ENCODE measurements at regions not wholly inside any gene's neighbourhood (a gene's known extent, or its start where the extent isn't known, plus 50 kb on each side); places are given as distances from the start of the nearest gene placed in this dataset.

DNA sequence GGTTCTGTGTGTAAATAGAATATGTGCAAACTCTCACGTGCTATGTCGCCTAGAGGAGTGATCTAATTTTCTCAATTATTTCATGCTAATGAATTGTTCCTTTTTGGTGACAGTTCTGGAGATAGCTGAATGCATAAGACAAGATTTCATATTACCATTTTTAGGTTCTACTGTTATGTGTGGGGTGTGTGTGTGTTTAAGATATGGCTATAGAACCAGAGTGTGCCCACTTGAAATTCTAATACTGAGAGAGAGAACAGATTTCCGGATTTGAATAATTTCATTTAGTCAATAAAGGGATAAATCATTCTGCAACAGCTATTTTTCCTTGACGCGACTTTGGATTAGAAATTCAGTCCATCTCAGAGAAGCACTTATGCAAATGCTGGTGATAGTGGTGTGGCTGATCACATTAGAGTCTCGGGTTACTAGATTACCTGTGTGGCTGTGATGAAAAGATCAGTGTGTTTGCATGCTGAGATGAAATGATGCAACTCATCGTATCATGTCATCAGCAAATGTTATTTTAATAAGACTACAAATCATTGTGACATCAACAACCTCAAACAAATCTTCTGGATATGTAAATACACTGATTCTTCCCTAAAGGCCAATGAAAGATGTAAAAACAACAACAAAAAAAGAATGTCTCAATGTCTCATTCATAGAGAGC lies 415.9 kb downstream of the EPHA4 start:
- ChIA-PET POLR2A (no interaction called here), CTCF (no interaction called here)
- no peak for DNase-seq (ENCODE audit: extremely low spot score)
- no peak for TF ChIP-seq HDGF (IDR thresholded peaks at IDR 0.05; ENCODE audit: borderline replicate concordance)
- TF ChIP-seq PKNOX1 (IDR thresholded peaks at IDR 0.05): peak; percentile 36; the same call in 1 of the 2 replicates
- no peak for TF ChIP-seq SUZ12 (IDR thresholded peaks at IDR 0.05)

- ChIA-PET POLR2A (no interaction called here), CTCF (interaction anchor here (0.6 kb wide), 1 partner anchor 60 kb away, joined by 3 read pairs; no protein-coding TSS in a partner anchor)
- DNase-seq (ENCODE audit: extremely low spot score): no peak
- TF ChIP-seq TARDBP (IDR thresholded peaks at IDR 0.05) (no peak), FOXA1 (IDR thresholded peaks at IDR 0.05) (no peak), LEF1 (IDR thresholded peaks at IDR 0.05; ENCODE audit: borderline replicate concordance) (no peak), HDGF (IDR thresholded peaks at IDR 0.05; ENCODE audit: borderline replicate concordance) (no peak), BHLHE40 (IDR thresholded peaks at IDR 0.05; ENCODE audit: borderline replicate concordance) (no peak), L3MBTL2 (conservative IDR thresholded peaks at IDR 0.05) (no peak), ZNF384 (IDR thresholded peaks at IDR 0.05) (no peak)
Observed at GRCh38 chr2:221161186-221161585, 410.9 kb downstream of the EPHA4 start.

- DNase-seq (ENCODE audit: extremely low spot score): no peak
- POLR2A ChIA-PET: no interaction called here
- CTCF ChIA-PET: no interaction called here
- TF ChIP-seq CTBP1 (IDR thresholded peaks at IDR 0.05; ENCODE audit: borderline replicate concordance) (no peak), LEF1 (IDR thresholded peaks at IDR 0.05; ENCODE audit: borderline replicate concordance) (no peak), PKNOX1 (IDR thresholded peaks at IDR 0.05) (no peak), BHLHE40 (IDR thresholded peaks at IDR 0.05; ENCODE audit: borderline replicate concordance) (no peak), HDGF (IDR thresholded peaks at IDR 0.05; ENCODE audit: borderline replicate concordance) (no peak), FOXA1 (IDR thresholded peaks at IDR 0.05) (no peak), ZNF384 (IDR thresholded peaks at IDR 0.05) (no peak), FOXK2 (IDR thresholded peaks at IDR 0.05) (no peak), NFRKB (IDR thresholded peaks at IDR 0.05) (no peak), L3MBTL2 (conservative IDR thresholded peaks at IDR 0.05) (no peak), SUZ12 (IDR thresholded peaks at IDR 0.05) (no peak), ELF4 (IDR thresholded peaks at IDR 0.05) (no peak), ARNT (IDR thresholded peaks at IDR 0.05) (no peak), FOXM1 (IDR thresholded peaks at IDR 0.05; ENCODE audit: borderline replicate concordance) (no peak), SP1 (IDR thresholded peaks at IDR 0.05) (no peak), TARDBP (IDR thresholded peaks at IDR 0.05) (no peak)
Observed at GRCh38 chr2:221166292-221166691, 405.8 kb downstream of the EPHA4 start.

DNA sequence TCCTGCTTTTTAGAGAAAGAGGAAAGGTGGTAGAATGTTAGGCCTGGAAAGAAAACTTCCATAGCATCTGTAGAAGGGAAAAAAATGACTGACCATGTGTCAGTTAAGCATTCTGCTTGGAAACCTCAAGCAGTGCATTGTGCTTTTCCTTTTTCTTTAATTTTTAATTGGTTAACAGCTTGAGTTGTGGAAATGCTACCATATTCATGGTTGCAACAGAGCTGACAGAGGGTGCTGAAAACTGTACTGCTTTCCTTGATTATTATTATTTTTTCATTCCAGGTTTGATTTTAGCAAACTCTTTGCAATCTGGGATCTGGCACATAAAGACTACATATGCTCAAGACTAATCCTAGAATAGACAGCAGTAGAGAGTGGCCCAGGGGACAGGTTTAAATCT lies 404.5 kb downstream of the EPHA4 start:
- POLR2A ChIA-PET: no interaction called here
- CTCF ChIA-PET: no interaction called here
- TF ChIP-seq TARDBP (IDR thresholded peaks at IDR 0.05): no peak
- TF ChIP-seq ZNF384 (IDR thresholded peaks at IDR 0.05): no peak
- no peak for TF ChIP-seq BHLHE40 (IDR thresholded peaks at IDR 0.05; ENCODE audit: borderline replicate concordance)
- no peak for TF ChIP-seq FOXA1 (IDR thresholded peaks at IDR 0.05)
- no peak for TF ChIP-seq NFRKB (IDR thresholded peaks at IDR 0.05)
- TF ChIP-seq ARNT (IDR thresholded peaks at IDR 0.05): no peak
- no peak for TF ChIP-seq L3MBTL2 (conservative IDR thresholded peaks at IDR 0.05)
- no peak for TF ChIP-seq SP1 (IDR thresholded peaks at IDR 0.05)
- no peak for TF ChIP-seq FOXK2 (IDR thresholded peaks at IDR 0.05)
- TF ChIP-seq ELF4 (IDR thresholded peaks at IDR 0.05): no peak
- TF ChIP-seq FOXM1 (IDR thresholded peaks at IDR 0.05; ENCODE audit: borderline replicate concordance): no peak
- no peak for TF ChIP-seq HDGF (IDR thresholded peaks at IDR 0.05; ENCODE audit: borderline replicate concordance)
- no peak for TF ChIP-seq LEF1 (IDR thresholded peaks at IDR 0.05; ENCODE audit: borderline replicate concordance)
- no peak for TF ChIP-seq SUZ12 (IDR thresholded peaks at IDR 0.05)
- no peak for TF ChIP-seq PKNOX1 (IDR thresholded peaks at IDR 0.05)
- TF ChIP-seq CTBP1 (IDR thresholded peaks at IDR 0.05; ENCODE audit: borderline replicate concordance): no peak
- DNase-seq (ENCODE audit: extremely low spot score): no peak

DNA sequence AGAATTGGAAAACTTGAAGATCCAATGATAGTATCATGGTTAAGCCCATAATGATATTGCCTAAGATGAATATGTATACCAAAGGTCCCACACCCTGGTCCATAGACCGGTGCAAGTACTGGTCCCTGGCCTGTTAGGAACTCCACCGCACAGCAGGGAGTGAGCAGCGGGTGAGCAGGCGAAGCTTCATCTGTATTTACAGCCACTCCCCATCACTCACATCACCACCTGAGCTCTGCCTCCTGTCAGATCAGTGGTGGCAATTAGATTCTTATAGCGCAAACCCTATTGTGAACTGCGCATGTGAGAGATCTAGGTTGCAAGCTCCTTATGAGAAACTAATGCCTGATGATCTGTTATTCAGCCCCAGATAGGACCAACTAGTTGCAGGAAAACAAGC lies 402.4 kb downstream of the EPHA4 start:
- no peak for DNase-seq (ENCODE audit: extremely low spot score)
- no peak for TF ChIP-seq CTBP1 (IDR thresholded peaks at IDR 0.05; ENCODE audit: borderline replicate concordance)
- no peak for TF ChIP-seq SUZ12 (IDR thresholded peaks at IDR 0.05)
- TF ChIP-seq PKNOX1 (IDR thresholded peaks at IDR 0.05): no peak
- TF ChIP-seq HDGF (IDR thresholded peaks at IDR 0.05; ENCODE audit: borderline replicate concordance): no peak
- TF ChIP-seq NFRKB (IDR thresholded peaks at IDR 0.05): no peak
- TF ChIP-seq SP1 (IDR thresholded peaks at IDR 0.05): no peak
- TF ChIP-seq FOXA1 (IDR thresholded peaks at IDR 0.05): no peak
- TF ChIP-seq ARNT (IDR thresholded peaks at IDR 0.05): no peak
- no peak for TF ChIP-seq L3MBTL2 (conservative IDR thresholded peaks at IDR 0.05)
- TF ChIP-seq ELF4 (IDR thresholded peaks at IDR 0.05): no peak
- no peak for TF ChIP-seq FOXM1 (IDR thresholded peaks at IDR 0.05; ENCODE audit: borderline replicate concordance)
- TF ChIP-seq BHLHE40 (IDR thresholded peaks at IDR 0.05; ENCODE audit: borderline replicate concordance): no peak
- TF ChIP-seq TARDBP (IDR thresholded peaks at IDR 0.05): no peak
- TF ChIP-seq LEF1 (IDR thresholded peaks at IDR 0.05; ENCODE audit: borderline replicate concordance): no peak
- TF ChIP-seq FOXK2 (IDR thresholded peaks at IDR 0.05): no peak
- no peak for TF ChIP-seq ZNF384 (IDR thresholded peaks at IDR 0.05)
- ChIA-PET POLR2A (no interaction called here), CTCF (no interaction called here)

Measured in HEK293T (cell line).